ENCODE measurements at regions not wholly inside any gene's neighbourhood (a gene's known extent, or its start where the extent isn't known, plus 50 kb on each side); places are given as distances from the start of the nearest gene placed in this dataset.

GRCh38 chr2:21803550-21803949 lies 679.8 kb downstream of the TDRD15 start:
- Histone ChIP-seq H3K27me3 (ENCODE audit: low read depth, low read length) (no peaks in the 10 kb centered on the region), H2AFZ (ENCODE audit: low read depth, low read length) (no peak overlapping the region), H3K4me3 (ENCODE audit: low read length) (no peak overlapping the region), H3K27ac (ENCODE audit: low read length) (no peak overlapping the region), H3K4me2 (ENCODE audit: low read length) (no peak overlapping the region), H3K9ac (ENCODE audit: low read length) (no peak overlapping the region), H3K9me3 (ENCODE audit: insufficient read depth, low read length) (no peaks in the 10 kb centered on the region), H4K20me1 (ENCODE audit: insufficient read depth, low read length) (no peaks in the 10 kb centered on the region), H3K4me1 (ENCODE audit: low read length) (no peaks in the 10 kb centered on the region), H3K36me3 (replicated peaks; ENCODE audit: low read depth, low read length) (no peaks in the 10 kb centered on the region), H3K79me2 (ENCODE audit: low read length) (no peaks in the 10 kb centered on the region)
- TF ChIP-seq EZH2phosphoT487 (IDR thresholded peaks at IDR 0.05; ENCODE audit: low read depth): no peak
- TF ChIP-seq CTCF (IDR thresholded peaks at IDR 0.05; ENCODE audit: low read depth, low read length): no peak

- Histone ChIP-seq H4K20me1 (ENCODE audit: insufficient read depth, low read length) (no peaks in the 10 kb centered on the region), H2AFZ (ENCODE audit: low read depth, low read length) (no peak overlapping the region), H3K27ac (ENCODE audit: low read length) (no peak overlapping the region), H3K4me2 (ENCODE audit: low read length) (no peak overlapping the region), H3K9me3 (ENCODE audit: insufficient read depth, low read length) (no peaks in the 10 kb centered on the region), H3K9ac (ENCODE audit: low read length) (no peak overlapping the region), H3K4me1 (ENCODE audit: low read length) (no peaks in the 10 kb centered on the region), H3K79me2 (ENCODE audit: low read length) (no peaks in the 10 kb centered on the region), H3K36me3 (replicated peaks; ENCODE audit: low read depth, low read length) (no peaks in the 10 kb centered on the region), H3K27me3 (ENCODE audit: low read depth, low read length) (no peaks in the 10 kb centered on the region), H3K4me3 (ENCODE audit: low read length) (no peak overlapping the region)
- no peak for TF ChIP-seq CTCF (IDR thresholded peaks at IDR 0.05; ENCODE audit: low read depth, low read length)
- no peak for TF ChIP-seq EZH2phosphoT487 (IDR thresholded peaks at IDR 0.05; ENCODE audit: low read depth)
Measured at GRCh38 chr2:21804151-21804550, 680.4 kb downstream of the TDRD15 start.

- Histone ChIP-seq H2AFZ (ENCODE audit: low read depth, low read length) (no peak overlapping the region), H3K27ac (ENCODE audit: low read length) (no peak overlapping the region), H3K27me3 (ENCODE audit: low read depth, low read length) (no peaks in the 10 kb centered on the region), H3K79me2 (ENCODE audit: low read length) (no peaks in the 10 kb centered on the region), H3K4me1 (ENCODE audit: low read length) (no peaks in the 10 kb centered on the region), H3K36me3 (replicated peaks; ENCODE audit: low read depth, low read length) (no peaks in the 10 kb centered on the region), H4K20me1 (ENCODE audit: insufficient read depth, low read length) (no peaks in the 10 kb centered on the region), H3K4me3 (ENCODE audit: low read length) (no peak overlapping the region), H3K4me2 (ENCODE audit: low read length) (no peak overlapping the region), H3K9ac (ENCODE audit: low read length) (no peak overlapping the region), H3K9me3 (ENCODE audit: insufficient read depth, low read length) (no peaks in the 10 kb centered on the region)
- TF ChIP-seq CTCF (IDR thresholded peaks at IDR 0.05; ENCODE audit: low read depth, low read length) (no peak), EZH2phosphoT487 (IDR thresholded peaks at IDR 0.05; ENCODE audit: low read depth) (no peak)
Measured at GRCh38 chr2:21811541-21811940, 687.8 kb downstream of the TDRD15 start.

- no peaks in the 10 kb centered on the region for H4K20me1 ChIP-seq (ENCODE audit: insufficient read depth, low read length)
- H3K4me3 ChIP-seq (ENCODE audit: low read length): no peak overlapping the region
- H3K79me2 ChIP-seq (ENCODE audit: low read length): no peaks in the 10 kb centered on the region
- H3K4me1 ChIP-seq (ENCODE audit: low read length): no peaks in the 10 kb centered on the region
- H3K4me2 ChIP-seq (ENCODE audit: low read length): no peak overlapping the region
- no peak overlapping the region for H2AFZ ChIP-seq (ENCODE audit: low read depth, low read length)
- no peak overlapping the region for H3K9ac ChIP-seq (ENCODE audit: low read length)
- no peaks in the 10 kb centered on the region for H3K9me3 ChIP-seq (ENCODE audit: insufficient read depth, low read length)
- TF ChIP-seq EZH2phosphoT487 (IDR thresholded peaks at IDR 0.05; ENCODE audit: low read depth) (no peak), CTCF (IDR thresholded peaks at IDR 0.05; ENCODE audit: low read depth, low read length) (no peak)
- H3K27me3 ChIP-seq (ENCODE audit: low read depth, low read length): no peaks in the 10 kb centered on the region
- H3K36me3 ChIP-seq (replicated peaks; ENCODE audit: low read depth, low read length): no peaks in the 10 kb centered on the region
- no peak overlapping the region for H3K27ac ChIP-seq (ENCODE audit: low read length)
Measured at GRCh38 chr2:21812766-21813165, 689.0 kb downstream of the TDRD15 start.
